ENCODE measurements at regions not wholly inside any gene's neighbourhood (a gene's known extent, or its start where the extent isn't known, plus 50 kb on each side); places are given as distances from the start of the nearest gene placed in this dataset.

DNA sequence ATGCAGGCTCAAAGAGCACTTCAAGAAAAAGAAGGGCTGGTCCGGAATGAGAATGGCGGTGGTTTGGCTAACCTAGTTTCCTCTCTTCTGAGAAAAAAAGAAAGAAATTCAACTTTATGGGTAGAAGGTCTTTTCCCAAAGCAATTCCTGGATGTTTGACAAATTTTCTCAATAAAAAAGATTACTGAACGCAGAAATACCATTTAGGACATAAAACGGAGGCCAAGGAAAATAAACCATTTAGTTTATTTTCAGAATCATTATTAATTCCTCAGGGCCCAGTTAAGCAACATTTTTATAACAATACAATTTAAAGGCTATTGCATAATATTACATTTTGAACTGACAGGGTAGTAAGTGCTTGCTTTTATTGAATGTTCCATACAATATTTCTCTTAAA lies 284.6 kb upstream of the ANKRD30A start:
- Histone ChIP-seq H3K36me3 (ENCODE audit: control insufficient read depth, insufficient read depth, low read length) (no peaks in the 10 kb centered on the region), H3K9ac (ENCODE audit: low read length) (no peak overlapping the region), H3K9me3 (ENCODE audit: control insufficient read depth, low read length) (no peaks in the 10 kb centered on the region), H3K27me3 (ENCODE audit: control insufficient read depth, insufficient read depth, low read length) (no peaks in the 10 kb centered on the region), H3K4me3 (ENCODE audit: low read length) (no peak overlapping the region), H3K4me1 (ENCODE audit: control insufficient read depth, insufficient read depth, low read length) (no peaks in the 10 kb centered on the region)

DNA sequence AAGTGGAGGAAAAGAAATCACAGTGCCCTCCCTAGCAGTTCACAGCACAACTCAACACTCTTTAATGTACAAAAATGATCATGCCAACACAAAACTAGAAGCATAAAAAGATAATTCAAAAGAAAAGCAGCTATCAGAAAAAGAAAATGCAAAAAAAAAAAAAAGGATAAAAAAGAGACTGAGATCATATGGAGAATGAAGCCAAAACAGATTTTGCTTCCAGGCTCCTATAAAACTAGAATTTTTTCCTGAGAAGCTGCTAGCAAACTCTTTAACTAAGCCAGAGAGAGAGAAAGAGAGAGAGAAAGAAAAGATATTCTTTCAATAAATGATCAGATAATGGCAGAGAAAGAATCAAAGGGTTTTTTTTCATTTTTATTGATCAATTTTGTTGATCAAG lies 288.0 kb upstream of the ANKRD30A start:
- H3K27me3 ChIP-seq (ENCODE audit: control insufficient read depth, insufficient read depth, low read length), result no peaks in the 10 kb centered on the region
- H3K9ac ChIP-seq (ENCODE audit: low read length), result no peak overlapping the region
- no peak overlapping the region for H3K4me3 ChIP-seq (ENCODE audit: low read length)
- H3K36me3 ChIP-seq (ENCODE audit: control insufficient read depth, insufficient read depth, low read length), result no peaks in the 10 kb centered on the region
- H3K4me1 ChIP-seq (ENCODE audit: control insufficient read depth, insufficient read depth, low read length), result no peaks in the 10 kb centered on the region
- no peaks in the 10 kb centered on the region for H3K9me3 ChIP-seq (ENCODE audit: control insufficient read depth, low read length)

DNA sequence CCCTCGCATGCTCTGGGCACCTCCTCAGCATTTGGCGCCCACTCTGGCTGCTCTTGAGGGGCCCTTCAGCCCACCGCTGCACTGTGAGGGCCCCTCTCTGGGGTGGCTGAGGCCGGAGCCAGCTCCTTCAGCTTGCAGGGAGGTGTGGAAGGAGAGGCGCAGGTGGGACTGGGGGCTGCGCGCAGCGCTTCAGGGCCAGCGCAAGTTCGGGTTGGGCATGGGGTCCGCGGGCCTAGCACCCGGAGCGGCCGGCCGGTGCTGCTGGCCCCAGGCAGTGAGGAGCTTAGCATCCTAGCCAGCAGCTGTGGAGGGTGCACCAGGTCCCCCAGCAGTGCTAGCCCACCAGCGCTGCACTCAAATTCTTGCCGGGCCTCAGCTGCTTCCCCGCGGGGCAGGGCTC lies 305.6 kb upstream of the ANKRD30A start:
- H3K9ac ChIP-seq (ENCODE audit: low read length), result no peak overlapping the region
- H3K27me3 ChIP-seq (ENCODE audit: control insufficient read depth, insufficient read depth, low read length), result no peaks in the 10 kb centered on the region
- H3K4me3 ChIP-seq (ENCODE audit: low read length), result no peak overlapping the region
- H3K36me3 ChIP-seq (ENCODE audit: control insufficient read depth, insufficient read depth, low read length), result no peaks in the 10 kb centered on the region
- H3K4me1 ChIP-seq (ENCODE audit: control insufficient read depth, insufficient read depth, low read length), result no peaks in the 10 kb centered on the region
- no peaks in the 10 kb centered on the region for H3K9me3 ChIP-seq (ENCODE audit: control insufficient read depth, low read length)

DNA sequence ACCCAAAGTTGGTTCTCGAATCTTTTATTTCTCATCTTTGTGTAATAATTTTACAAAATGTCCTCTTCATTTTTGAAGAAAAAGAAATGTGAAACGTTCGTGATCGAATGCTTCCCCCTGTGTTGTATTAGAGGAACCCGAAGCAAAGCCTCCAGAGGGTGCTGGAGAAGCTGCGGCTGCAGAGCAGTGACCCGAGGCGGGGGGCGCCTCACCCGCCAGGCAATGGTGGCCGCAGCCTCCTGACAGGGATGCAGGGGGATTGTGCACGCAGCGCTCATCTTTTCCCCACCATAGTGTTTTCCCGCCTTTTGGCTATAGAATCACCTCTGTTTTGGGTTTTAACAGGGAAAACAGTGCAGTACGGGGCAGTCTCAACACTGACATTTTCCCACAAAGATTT lies 307.5 kb upstream of the ANKRD30A start:
- Histone ChIP-seq H3K4me3 (ENCODE audit: low read length) (no peak overlapping the region), H3K9ac (ENCODE audit: low read length) (no peak overlapping the region), H3K27me3 (ENCODE audit: control insufficient read depth, insufficient read depth, low read length) (no peaks in the 10 kb centered on the region), H3K4me1 (ENCODE audit: control insufficient read depth, insufficient read depth, low read length) (no peaks in the 10 kb centered on the region), H3K9me3 (ENCODE audit: control insufficient read depth, low read length) (no peaks in the 10 kb centered on the region), H3K36me3 (ENCODE audit: control insufficient read depth, insufficient read depth, low read length) (no peaks in the 10 kb centered on the region)

DNA sequence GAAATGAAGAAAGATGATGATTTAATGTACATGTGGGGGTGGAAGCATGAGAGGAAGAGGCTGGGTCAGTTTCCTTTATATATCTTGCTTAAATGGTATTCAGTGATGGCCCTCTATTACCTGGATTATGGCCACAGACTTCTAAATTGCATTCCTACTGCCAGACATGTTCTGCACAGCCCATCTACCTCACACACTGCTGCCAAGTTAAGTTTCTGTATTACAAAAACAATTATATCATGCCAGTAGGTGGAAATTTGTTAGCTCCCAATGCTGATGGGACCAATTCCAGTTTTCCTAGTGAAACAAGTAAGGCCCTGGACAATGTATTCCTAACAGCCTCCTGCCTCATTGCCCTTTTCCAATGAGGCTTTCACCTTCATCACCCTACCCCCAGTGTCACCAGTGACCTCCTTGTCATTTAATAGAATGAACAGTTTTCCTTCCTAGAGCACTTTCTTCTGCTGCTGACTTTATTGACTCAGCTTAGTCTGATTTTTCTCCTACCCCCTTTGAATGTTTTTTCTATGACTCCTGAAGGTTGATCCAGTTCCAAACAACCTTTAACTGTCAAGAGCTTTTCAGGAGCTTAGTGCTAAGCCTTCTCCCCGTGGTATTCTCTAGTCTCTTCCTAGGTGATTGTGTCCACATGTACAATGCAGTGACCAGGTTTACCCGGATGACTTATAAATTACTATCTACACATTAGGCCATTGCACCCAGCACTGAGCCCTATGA lies 316.6 kb upstream of the ANKRD30A start:
- H3K27me3 ChIP-seq (ENCODE audit: control insufficient read depth, insufficient read depth, low read length), result no peaks in the 10 kb centered on the region
- no peaks in the 10 kb centered on the region for H3K4me1 ChIP-seq (ENCODE audit: control insufficient read depth, insufficient read depth, low read length)
- no peaks in the 10 kb centered on the region for H3K36me3 ChIP-seq (ENCODE audit: control insufficient read depth, insufficient read depth, low read length)
- H3K9me3 ChIP-seq (ENCODE audit: control insufficient read depth, low read length), result no peaks in the 10 kb centered on the region
- no peak overlapping the region for H3K4me3 ChIP-seq (ENCODE audit: low read length)
- H3K9ac ChIP-seq (ENCODE audit: low read length), result no peak overlapping the region

DNA sequence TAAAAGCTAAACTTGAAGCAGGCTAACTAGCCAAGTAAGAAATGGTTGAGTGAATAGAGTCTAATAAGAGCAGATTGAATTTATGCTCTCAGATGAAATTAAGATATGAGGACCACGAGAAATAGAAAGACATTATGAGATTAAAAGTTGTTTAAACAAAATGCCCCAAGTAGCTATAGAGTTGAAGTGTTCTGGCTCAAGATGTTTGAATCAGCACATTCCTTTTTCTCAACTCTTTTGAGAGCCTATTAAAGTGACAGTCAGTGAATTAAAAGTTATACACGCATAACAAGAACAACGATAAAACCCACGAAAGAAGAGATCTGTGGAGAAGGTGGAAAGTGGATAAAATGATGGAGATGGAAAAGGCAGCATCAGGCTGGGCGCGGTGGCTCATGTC lies 322.2 kb upstream of the ANKRD30A start:
- Histone ChIP-seq H3K9ac (ENCODE audit: low read length) (no peak overlapping the region), H3K4me3 (ENCODE audit: low read length) (no peak overlapping the region)

DNA sequence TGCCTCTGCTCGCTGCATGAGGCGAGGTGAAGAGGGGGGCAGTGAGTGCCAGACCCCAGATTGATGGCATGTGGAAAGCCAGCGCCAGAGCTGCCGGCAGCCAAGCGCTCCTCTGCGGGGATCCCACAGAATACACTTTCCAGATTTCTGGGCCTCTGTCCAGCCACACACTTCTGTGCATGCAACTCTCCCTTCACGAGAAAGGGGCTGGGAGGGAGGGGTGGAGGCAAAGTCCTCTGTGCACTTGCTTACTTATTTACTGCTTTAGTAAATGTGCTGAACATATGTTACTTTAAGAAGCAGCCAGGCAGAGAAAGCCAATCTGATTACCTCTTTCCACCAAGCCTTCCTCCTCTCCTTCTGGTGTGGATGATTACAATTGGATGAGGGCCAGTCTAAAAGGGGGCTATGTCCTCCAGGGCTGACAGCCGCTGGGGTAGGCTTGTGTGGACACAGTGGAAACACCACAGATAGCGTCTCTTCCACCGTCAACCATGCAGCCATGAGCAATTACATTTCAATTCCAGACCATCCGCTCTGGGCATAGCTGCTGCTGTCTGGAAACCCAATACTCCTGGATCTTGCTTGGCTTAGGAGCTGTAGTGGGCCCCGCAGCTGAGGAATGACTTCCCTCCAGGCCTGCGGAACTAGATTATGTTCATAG lies 322.8 kb upstream of the ANKRD30A start:
- H3K36me3 ChIP-seq (ENCODE audit: control insufficient read depth, insufficient read depth, low read length), result no peaks in the 10 kb centered on the region
- H3K4me3 ChIP-seq (ENCODE audit: low read length), result no peak overlapping the region
- H3K9me3 ChIP-seq (ENCODE audit: control insufficient read depth, low read length), result no peaks in the 10 kb centered on the region
- H3K27me3 ChIP-seq (ENCODE audit: control insufficient read depth, insufficient read depth, low read length), result no peaks in the 10 kb centered on the region
- no peaks in the 10 kb centered on the region for H3K4me1 ChIP-seq (ENCODE audit: control insufficient read depth, insufficient read depth, low read length)
- no peak overlapping the region for H3K9ac ChIP-seq (ENCODE audit: low read length)

More for the DNA sequence above, 322.2 kb upstream of the ANKRD30A start:
- no peaks in the 10 kb centered on the region for H3K9me3 ChIP-seq (ENCODE audit: control insufficient read depth, low read length)
- no peaks in the 10 kb centered on the region for H3K4me1 ChIP-seq (ENCODE audit: control insufficient read depth, insufficient read depth, low read length)
- no peaks in the 10 kb centered on the region for H3K27me3 ChIP-seq (ENCODE audit: control insufficient read depth, insufficient read depth, low read length)
- H3K36me3 ChIP-seq (ENCODE audit: control insufficient read depth, insufficient read depth, low read length), result no peaks in the 10 kb centered on the region

DNA sequence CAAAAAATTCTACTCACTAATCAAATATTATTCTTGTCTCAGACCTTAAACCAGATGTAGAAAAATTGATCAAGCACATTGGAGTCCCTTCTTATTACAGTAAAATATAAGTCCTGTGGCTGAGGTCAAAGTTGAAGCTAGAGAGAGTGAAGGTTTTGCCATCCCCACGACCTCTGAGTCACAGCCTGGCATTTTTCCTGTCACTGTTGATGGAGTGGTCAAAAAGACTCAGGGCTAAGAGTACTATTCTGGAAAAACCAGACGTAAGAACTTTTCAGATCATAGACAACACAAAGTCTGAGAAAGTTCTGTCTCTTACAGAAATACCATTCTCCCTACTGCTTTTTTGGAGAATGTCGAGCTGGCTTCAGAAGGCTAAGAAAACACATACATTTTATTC lies 323.7 kb upstream of the ANKRD30A start:
- Histone ChIP-seq H3K4me3 (ENCODE audit: low read length) (no peak overlapping the region), H3K36me3 (ENCODE audit: control insufficient read depth, insufficient read depth, low read length) (no peaks in the 10 kb centered on the region), H3K9me3 (ENCODE audit: control insufficient read depth, low read length) (no peaks in the 10 kb centered on the region), H3K27me3 (ENCODE audit: control insufficient read depth, insufficient read depth, low read length) (no peaks in the 10 kb centered on the region), H3K9ac (ENCODE audit: low read length) (no peak overlapping the region), H3K4me1 (ENCODE audit: control insufficient read depth, insufficient read depth, low read length) (no peaks in the 10 kb centered on the region)

DNA sequence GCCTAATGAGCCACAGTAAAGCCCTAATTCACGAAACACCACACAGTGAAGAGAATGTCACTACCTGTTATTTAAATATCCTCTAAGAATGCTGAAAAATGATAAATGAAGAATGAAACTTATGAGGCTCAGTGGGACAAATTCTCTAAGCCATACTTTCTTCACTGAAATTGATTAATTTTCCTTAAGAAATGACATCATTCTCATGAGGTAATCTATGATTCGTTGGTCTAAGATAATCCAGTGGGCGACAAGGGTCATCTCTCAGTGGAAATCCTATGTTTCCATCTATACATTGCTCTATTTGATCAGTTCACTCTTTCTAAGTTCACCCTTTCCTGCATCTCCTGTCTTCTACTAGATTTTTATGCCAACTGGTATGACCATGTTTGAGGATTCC lies 330.4 kb upstream of the ANKRD30A start:
- H3K36me3 ChIP-seq (ENCODE audit: control insufficient read depth, insufficient read depth, low read length), result no peaks in the 10 kb centered on the region
- no peaks in the 10 kb centered on the region for H3K4me1 ChIP-seq (ENCODE audit: control insufficient read depth, insufficient read depth, low read length)
- no peak overlapping the region for H3K9ac ChIP-seq (ENCODE audit: low read length)
- no peaks in the 10 kb centered on the region for H3K27me3 ChIP-seq (ENCODE audit: control insufficient read depth, insufficient read depth, low read length)
- H3K9me3 ChIP-seq (ENCODE audit: control insufficient read depth, low read length), result no peaks in the 10 kb centered on the region
- no peak overlapping the region for H3K4me3 ChIP-seq (ENCODE audit: low read length)

DNA sequence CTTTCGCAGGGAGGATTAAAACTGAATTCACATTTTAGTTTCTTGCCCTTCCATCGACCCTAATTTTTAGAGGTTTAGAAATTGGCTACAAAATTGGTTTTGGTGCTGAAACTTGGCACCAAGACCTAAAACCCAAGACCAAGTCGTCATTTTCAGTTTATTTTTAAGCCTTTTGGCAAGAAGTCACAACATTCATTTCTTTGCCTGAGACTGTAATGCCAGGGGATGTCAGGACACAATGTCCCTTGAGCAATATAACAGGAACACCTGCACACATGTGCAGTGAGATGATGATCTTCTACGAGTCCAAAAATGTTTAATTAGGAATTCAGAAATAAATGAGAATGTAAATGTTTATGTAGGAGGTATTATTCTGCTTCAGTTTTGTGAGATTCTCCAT lies 335.4 kb upstream of the ANKRD30A start:
- no peak overlapping the region for H3K4me3 ChIP-seq (ENCODE audit: low read length)
- H3K27me3 ChIP-seq (ENCODE audit: control insufficient read depth, insufficient read depth, low read length), result no peaks in the 10 kb centered on the region
- no peaks in the 10 kb centered on the region for H3K4me1 ChIP-seq (ENCODE audit: control insufficient read depth, insufficient read depth, low read length)
- no peaks in the 10 kb centered on the region for H3K9me3 ChIP-seq (ENCODE audit: control insufficient read depth, low read length)
- no peaks in the 10 kb centered on the region for H3K36me3 ChIP-seq (ENCODE audit: control insufficient read depth, insufficient read depth, low read length)
- no peak overlapping the region for H3K9ac ChIP-seq (ENCODE audit: low read length)

DNA sequence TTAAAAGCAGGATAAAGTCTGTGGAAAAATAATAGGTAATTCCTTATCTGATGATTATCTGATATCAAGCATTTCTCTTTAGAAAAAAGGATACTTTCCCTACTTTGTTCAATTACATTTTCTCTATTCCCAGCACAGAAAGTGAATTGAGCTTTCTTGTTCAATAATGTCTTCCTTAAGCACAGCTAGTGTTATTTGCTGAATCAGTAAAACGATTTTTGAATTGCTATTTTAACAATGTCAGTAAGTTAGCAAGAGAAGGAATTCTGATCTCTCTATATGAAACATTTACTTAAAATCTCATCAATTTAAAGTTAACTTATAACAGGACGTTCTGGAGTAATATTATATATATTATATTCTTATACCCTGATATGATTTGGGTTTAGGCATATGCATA lies 337.2 kb upstream of the ANKRD30A start:
- Histone ChIP-seq H3K4me3 (ENCODE audit: low read length) (no peak overlapping the region), H3K9me3 (ENCODE audit: control insufficient read depth, low read length) (no peaks in the 10 kb centered on the region), H3K36me3 (ENCODE audit: control insufficient read depth, insufficient read depth, low read length) (no peaks in the 10 kb centered on the region), H3K4me1 (ENCODE audit: control insufficient read depth, insufficient read depth, low read length) (no peaks in the 10 kb centered on the region), H3K27me3 (ENCODE audit: control insufficient read depth, insufficient read depth, low read length) (no peaks in the 10 kb centered on the region), H3K9ac (ENCODE audit: low read length) (no peak overlapping the region)

DNA sequence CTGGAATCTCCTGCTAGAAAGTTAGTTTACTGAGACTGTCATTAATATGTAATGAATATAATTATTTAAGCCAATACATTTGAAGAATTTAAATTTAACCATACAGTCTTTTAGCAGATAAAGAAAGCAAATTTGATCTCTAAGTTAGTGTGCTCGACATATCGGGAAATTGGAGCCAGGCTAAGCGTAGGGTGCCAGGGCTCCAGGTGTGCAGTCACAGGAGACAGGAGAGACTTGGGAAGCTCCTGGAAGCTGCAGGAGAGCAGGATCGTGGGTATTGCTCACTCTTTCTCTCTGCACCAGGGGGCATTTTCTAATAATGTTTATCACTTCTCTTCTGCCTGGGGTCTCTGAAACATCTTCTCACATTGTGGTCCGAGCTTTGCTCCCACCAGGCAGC lies 342.0 kb upstream of the ANKRD30A start:
- Histone ChIP-seq H3K4me1 (ENCODE audit: control insufficient read depth, insufficient read depth, low read length) (no peaks in the 10 kb centered on the region), H3K4me3 (ENCODE audit: low read length) (no peak overlapping the region), H3K9me3 (ENCODE audit: control insufficient read depth, low read length) (no peaks in the 10 kb centered on the region)

More for the DNA sequence above, 342.0 kb upstream of the ANKRD30A start:
- Histone ChIP-seq H3K36me3 (ENCODE audit: control insufficient read depth, insufficient read depth, low read length) (no peaks in the 10 kb centered on the region), H3K27me3 (ENCODE audit: control insufficient read depth, insufficient read depth, low read length) (no peaks in the 10 kb centered on the region), H3K9ac (ENCODE audit: low read length) (no peak overlapping the region)
